ENCODE measurements at regions not wholly inside any gene's neighbourhood (a gene's known extent, or its start where the extent isn't known, plus 50 kb on each side); places are given as distances from the start of the nearest gene placed in this dataset.

DNA sequence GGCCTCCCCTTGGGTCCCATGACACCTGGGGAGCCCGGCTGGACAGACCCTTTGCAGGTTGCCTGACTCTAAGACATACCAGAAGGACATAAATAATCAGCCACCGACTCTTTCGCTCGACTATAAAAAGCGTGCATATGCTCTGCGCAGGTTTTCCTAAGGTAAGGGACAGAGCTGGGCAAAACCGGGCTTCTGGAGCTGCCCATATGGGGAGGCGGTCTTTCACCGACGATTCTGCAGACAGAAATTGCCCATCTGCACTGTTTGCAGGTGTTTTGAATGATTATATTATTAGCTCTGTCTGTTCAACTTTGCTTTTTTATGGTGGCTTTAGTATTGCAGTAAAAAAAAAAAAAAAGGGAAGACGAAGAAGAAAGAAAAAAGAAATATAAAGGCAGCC, 347.2 kb downstream of the TSHZ3 start:
- TF ChIP-seq ZFP3 (CRISPR knock-in tag; IDR thresholded peaks at IDR 0.05) (no peak), PATZ1 (CRISPR knock-in tag; IDR thresholded peaks at IDR 0.05; ENCODE audit: borderline replicate concordance) (no peak), GLIS3 (CRISPR knock-in tag; IDR thresholded peaks at IDR 0.05) (no peak), SNAI2 (CRISPR knock-in tag; IDR thresholded peaks at IDR 0.05) (no peak), ZNF8 (CRISPR knock-in tag; IDR thresholded peaks at IDR 0.05) (no peak), ARNTL (CRISPR knock-in tag; IDR thresholded peaks at IDR 0.05; ENCODE audit: borderline replicate concordance, low read depth) (no peak), ZC3H10 (CRISPR knock-in tag; IDR thresholded peaks at IDR 0.05) (no peak), TCF4 (CRISPR knock-in tag; IDR thresholded peaks at IDR 0.05; ENCODE audit: borderline replicate concordance) (no peak), RARB (CRISPR knock-in tag; IDR thresholded peaks at IDR 0.05) (no peak), TSHZ2 (CRISPR knock-in tag; IDR thresholded peaks at IDR 0.05) (no peak), ZNF70 (CRISPR knock-in tag; IDR thresholded peaks at IDR 0.05) (no peak), ISL1 (CRISPR knock-in tag; IDR thresholded peaks at IDR 0.05) (no peak), TOX (CRISPR knock-in tag; IDR thresholded peaks at IDR 0.05; ENCODE audit: borderline replicate concordance) (no peak), ZNF565 (CRISPR knock-in tag; conservative IDR thresholded peaks at IDR 0.05; ENCODE audit: low read depth) (no peak), ZFP30 (CRISPR knock-in tag; IDR thresholded peaks at IDR 0.05) (no peak)
- TF ChIP-seq, protein P1, sequence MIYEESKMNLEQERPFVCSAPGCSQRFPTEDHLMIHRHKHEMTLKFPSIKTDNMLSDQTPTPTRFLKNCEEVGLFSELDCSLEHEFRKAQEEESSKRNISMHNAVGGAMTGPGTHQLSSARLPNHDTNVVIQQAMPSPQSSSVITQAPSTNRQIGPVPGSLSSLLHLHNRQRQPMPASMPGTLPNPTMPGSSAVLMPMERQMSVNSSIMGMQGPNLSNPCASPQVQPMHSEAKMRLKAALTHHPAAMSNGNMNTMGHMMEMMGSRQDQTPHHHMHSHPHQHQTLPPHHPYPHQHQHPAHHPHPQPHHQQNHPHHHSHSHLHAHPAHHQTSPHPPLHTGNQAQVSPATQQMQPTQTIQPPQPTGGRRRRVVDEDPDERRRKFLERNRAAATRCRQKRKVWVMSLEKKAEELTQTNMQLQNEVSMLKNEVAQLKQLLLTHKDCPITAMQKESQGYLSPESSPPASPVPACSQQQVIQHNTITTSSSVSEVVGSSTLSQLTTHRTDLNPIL (CRISPR knock-in tag; IDR thresholded peaks at IDR 0.05; ENCODE audit: low read depth) = no peak
- no peak for ATAC-seq

GRCh38 chr19:31000913-31001312, 348.3 kb downstream of the TSHZ3 start:
- ATAC-seq = no peak
- TF ChIP-seq ZC3H10 (CRISPR knock-in tag; IDR thresholded peaks at IDR 0.05) (no peak), TOX (CRISPR knock-in tag; IDR thresholded peaks at IDR 0.05; ENCODE audit: borderline replicate concordance) (no peak), BACH2 (CRISPR knock-in tag; IDR thresholded peaks at IDR 0.05; ENCODE audit: borderline replicate concordance) (no peak), ESRRG (CRISPR knock-in tag; IDR thresholded peaks at IDR 0.05) (no peak), TSHZ2 (CRISPR knock-in tag; IDR thresholded peaks at IDR 0.05) (no peak)

- no peak for ATAC-seq
- TF ChIP-seq ZC3H10 (CRISPR knock-in tag; IDR thresholded peaks at IDR 0.05) (no peak), ESRRG (CRISPR knock-in tag; IDR thresholded peaks at IDR 0.05) (no peak), ARNTL (CRISPR knock-in tag; IDR thresholded peaks at IDR 0.05; ENCODE audit: borderline replicate concordance, low read depth) (no peak), TCF4 (CRISPR knock-in tag; IDR thresholded peaks at IDR 0.05; ENCODE audit: borderline replicate concordance) (no peak), PPARA (CRISPR knock-in tag; IDR thresholded peaks at IDR 0.05; ENCODE audit: borderline replicate concordance) (no peak)
Measured at GRCh38 chr19:30999726-31000125, 349.5 kb downstream of the TSHZ3 start.

- ATAC-seq = no peak
- TF ChIP-seq CSDC2 (CRISPR knock-in tag; IDR thresholded peaks at IDR 0.05) = no peak
- TF ChIP-seq ZNF565 (CRISPR knock-in tag; conservative IDR thresholded peaks at IDR 0.05; ENCODE audit: low read depth) = no peak
- no peak for TF ChIP-seq CSRNP3 (CRISPR knock-in tag; IDR thresholded peaks at IDR 0.05)
- no peak for TF ChIP-seq ISL1 (CRISPR knock-in tag; IDR thresholded peaks at IDR 0.05)
- TF ChIP-seq, protein P1 (CRISPR knock-in tag; IDR thresholded peaks at IDR 0.05; ENCODE audit: low read depth) = no peak
- no peak for TF ChIP-seq ZNF70 (CRISPR knock-in tag; IDR thresholded peaks at IDR 0.05)
- TF ChIP-seq GLIS3 (CRISPR knock-in tag; IDR thresholded peaks at IDR 0.05) = no peak
- TF ChIP-seq ZNF8 (CRISPR knock-in tag; IDR thresholded peaks at IDR 0.05) = no peak
- TF ChIP-seq ARNTL (CRISPR knock-in tag; IDR thresholded peaks at IDR 0.05; ENCODE audit: borderline replicate concordance, low read depth) = no peak
- TF ChIP-seq ZFP30 (CRISPR knock-in tag; IDR thresholded peaks at IDR 0.05) = no peak
- TF ChIP-seq SNAI2 (CRISPR knock-in tag; IDR thresholded peaks at IDR 0.05) = no peak
Measured at GRCh38 chr19:30997222-30997621, 352.0 kb downstream of the TSHZ3 start.

Data from SK-N-SH treated with all-trans-retinoic acid at 6 μM for 48 hours (cell line).